ENCODE measurements at regions not wholly inside any gene's neighbourhood (a gene's known extent, or its start where the extent isn't known, plus 50 kb on each side); places are given as distances from the start of the nearest gene placed in this dataset.

- TF ChIP-seq EP300 (IDR thresholded peaks at IDR 0.05) (no peak), POLR2A (IDR thresholded peaks at IDR 0.05) (no peak), CTCF (IDR thresholded peaks at IDR 0.05) (no peak)
Measured at GRCh38 chr4:24392613-24393012, 191.7 kb downstream of the DHX15 start.

All from ovary (tissue), 3 donors.